ENCODE measurements at regions not wholly inside any gene's neighbourhood (a gene's known extent, or its start where the extent isn't known, plus 50 kb on each side); places are given as distances from the start of the nearest gene placed in this dataset.
"Not testable (repeated sequence)": the region's sequence is repeated elsewhere in the genome, so short reads cannot be mapped to it uniquely, and the experiment has no call there.

- DNase-seq = no peak
Observed at GRCh38 chr2:238521870-238522269, 95.1 kb downstream of the ASB1 start.

- no peak for DNase-seq
Observed at GRCh38 chr2:238523158-238524110, 96.7 kb downstream of the ASB1 start.

- DNase-seq = no peak
Observed at GRCh38 chr2:238524426-238524983, 97.8 kb downstream of the ASB1 start.

- DNase-seq = no peak
Observed at GRCh38 chr2:238525990-238526389, 99.3 kb downstream of the ASB1 start.

- no peak for DNase-seq
Observed at GRCh38 chr2:238527565-238527964, 100.8 kb downstream of the ASB1 start.

GRCh38 chr2:238528953-238529781 lies 102.4 kb downstream of the ASB1 start:
- DNase-seq = no peak

- not testable (repeated sequence) for DNase-seq
Observed at GRCh38 chr2:238531017-238531645, 104.4 kb downstream of the ASB1 start.

GRCh38 chr2:238543732-238544131 lies 117.0 kb downstream of the ASB1 start:
- DNase-seq = not testable (repeated sequence)

GRCh38 chr2:238548902-238549462 lies 122.3 kb downstream of the ASB1 start:
- DNase-seq = no peak

GRCh38 chr2:238549866-238550265 lies 123.1 kb downstream of the ASB1 start:
- DNase-seq = no peak

- no peak for DNase-seq
Observed at GRCh38 chr2:238551091-238551490, 124.4 kb downstream of the ASB1 start.

GRCh38 chr2:238552226-238552625 lies 125.5 kb downstream of the ASB1 start:
- no peak for DNase-seq

GRCh38 chr2:238553159-238553558 lies 126.4 kb downstream of the ASB1 start:
- DNase-seq = no peak

GRCh38 chr2:238554468-238555315 lies 128.0 kb downstream of the ASB1 start:
- DNase-seq = no peak

- DNase-seq = no peak
Observed at GRCh38 chr2:238555786-238556542, 129.2 kb downstream of the ASB1 start.

GRCh38 chr2:238557431-238557830 lies 130.7 kb downstream of the ASB1 start:
- DNase-seq = no peak

GRCh38 chr2:238557936-238558335 lies 131.2 kb downstream of the ASB1 start:
- no peak for DNase-seq

- no peak for DNase-seq
Observed at GRCh38 chr2:238558456-238559099, 131.9 kb downstream of the ASB1 start.

- DNase-seq = no peak
Observed at GRCh38 chr2:238560234-238560633, 133.5 kb downstream of the ASB1 start.

- DNase-seq = no peak
Observed at GRCh38 chr2:238561230-238561629, 134.5 kb downstream of the ASB1 start.
